H9 (cell line): ENCODE measurements at regions not wholly inside any gene's neighbourhood (a gene's known extent, or its start where the extent isn't known, plus 50 kb on each side); places are given as distances from the start of the nearest gene placed in this dataset.

Experiments
- DNase-seq: peaks from one replicate; pipeline ENCODE4 v3.0.0-alpha.2; 2017
- H2AFZ ChIP-seq: one replicate; pipeline ENCODE4 v1.6.1; 2013; ENCODE audit warnings: mild to moderate bottlenecking, low read length, control low read depth, moderate library complexity
- H2AK5ac ChIP-seq: 2 replicates; pipeline ENCODE4 v1.6.1; 2013; ENCODE audit warnings: low read length, control low read depth, mixed read lengths; ENCODE audit not compliant: insufficient read length
- H2BK120ac ChIP-seq: one replicate; pipeline ENCODE4 v1.6.1; 2013; ENCODE audit warnings: low read depth, mild to moderate bottlenecking, low read length, control low read depth, inconsistent platforms; ENCODE audit not compliant: poor library complexity, severe bottlenecking
- H2BK12ac ChIP-seq: 2 replicates; pipeline ENCODE4 v1.6.1; 2013; ENCODE audit warnings: low read length, control low read depth, mixed read lengths, low read depth; ENCODE audit not compliant: insufficient read length
- H2BK15ac ChIP-seq: 2 replicates; pipeline ENCODE4 v1.6.1; 2013; ENCODE audit warnings: low read depth, low read length, control low read depth
- H2BK20ac ChIP-seq: one replicate; pipeline ENCODE4 v1.6.1; 2013; ENCODE audit warnings: low read depth, mild to moderate bottlenecking, low read length, control low read depth, inconsistent platforms; ENCODE audit not compliant: poor library complexity, severe bottlenecking
- H2BK5ac ChIP-seq: 2 replicates; pipeline ENCODE4 v1.6.1; 2013; ENCODE audit warnings: low read length, control low read depth, mixed read lengths; ENCODE audit not compliant: insufficient read length
- H3K14ac ChIP-seq: 2 replicates; pipeline ENCODE4 v1.6.1; 2013; ENCODE audit warnings: low read length, control low read depth; ENCODE audit not compliant: insufficient read depth
- H3K18ac ChIP-seq: 2 replicates; pipeline ENCODE4 v1.6.1; 2013; ENCODE audit warnings: low read depth, mild to moderate bottlenecking, mixed read lengths, low read length, control low read depth; ENCODE audit not compliant: insufficient read length
- H3K23ac ChIP-seq: 2 replicates; pipeline ENCODE4 v1.6.1; 2013; ENCODE audit warnings: low read length, control low read depth, mixed read lengths, low read depth; ENCODE audit not compliant: insufficient read length
- H3K23me2 ChIP-seq: 2 replicates; pipeline ENCODE4 v1.6.1; 2013; ENCODE audit warnings: low read depth, mild to moderate bottlenecking, mixed read lengths, low read length, control low read depth; ENCODE audit not compliant: insufficient read length, poor library complexity, severe bottlenecking
- H3K27ac ChIP-seq: 2 replicates; pipeline ENCODE4 v1.5.1; 2013; ENCODE audit warnings: low read length, control low read depth, mixed read lengths, low read depth; ENCODE audit not compliant: insufficient read length
- H3K27me3 ChIP-seq: 2 replicates; pipeline ENCODE4 v1.6.1; 2013; ENCODE audit warnings: low read length, control low read depth, inconsistent platforms; ENCODE audit not compliant: insufficient read depth
- H3K4ac ChIP-seq: 2 replicates; pipeline ENCODE4 v1.6.1; 2013; ENCODE audit warnings: low read depth, mild to moderate bottlenecking, control low read depth, inconsistent platforms, low read length, moderate library complexity
- H3K4me1 ChIP-seq: 2 replicates; pipeline ENCODE4 v1.6.1; 2013; ENCODE audit warnings: low read length, control low read depth, inconsistent platforms; ENCODE audit not compliant: insufficient read depth
- H3K4me2 ChIP-seq: 2 replicates; pipeline ENCODE4 v1.6.1; 2013; ENCODE audit warnings: low read length, control low read depth, mixed read lengths; ENCODE audit not compliant: insufficient read length, insufficient read depth
- H3K56ac ChIP-seq: 2 replicates; pipeline ENCODE4 v1.6.1; 2013; ENCODE audit warnings: low read depth, mild to moderate bottlenecking, mixed read lengths, low read length, control low read depth; ENCODE audit not compliant: insufficient read length
- H3K79me1 ChIP-seq: 2 replicates; pipeline ENCODE4 v1.6.1; 2013; ENCODE audit warnings: low read depth, mild to moderate bottlenecking, moderate library complexity, low read length, control low read depth, inconsistent platforms; ENCODE audit not compliant: insufficient read depth, poor library complexity, severe bottlenecking
- H3K79me2 ChIP-seq: 2 replicates; pipeline ENCODE4 v1.6.1; 2013; ENCODE audit warnings: low read length, control low read depth, inconsistent platforms; ENCODE audit not compliant: insufficient read depth
- H3K9ac ChIP-seq: 2 replicates; pipeline ENCODE4 v1.6.1; 2013; ENCODE audit warnings: low read length, control low read depth, mixed read lengths; ENCODE audit not compliant: insufficient read length; ENCODE audit errors: extremely low read depth
- H3K9me3 ChIP-seq: one replicate; pipeline ENCODE4 v1.6.1; 2013; ENCODE audit warnings: low read depth, low read length, inconsistent platforms; ENCODE audit not compliant: control insufficient read depth
- H3T11ph ChIP-seq: one replicate; pipeline ENCODE4 v1.6.1; 2013; ENCODE audit warnings: mild to moderate bottlenecking, low read length, control low read depth, inconsistent platforms
- H4K20me1 ChIP-seq: one replicate; pipeline ENCODE4 v1.6.1; 2013; ENCODE audit not compliant: control insufficient read depth, insufficient read length, insufficient read depth
- H4K5ac ChIP-seq: 2 replicates; pipeline ENCODE4 v1.6.1; 2013; ENCODE audit warnings: low read depth, mild to moderate bottlenecking, mixed read lengths, low read length, control low read depth; ENCODE audit not compliant: insufficient read length
- H4K8ac ChIP-seq: replicated peaks from 2 replicates; pipeline ENCODE4 v1.6.1; 2013; ENCODE audit warnings: low read length, control low read depth, mixed read lengths, low read depth; ENCODE audit not compliant: insufficient read length
- H4K91ac ChIP-seq: 2 replicates; pipeline ENCODE4 v1.6.1; 2013; ENCODE audit warnings: low read depth, mild to moderate bottlenecking, moderate library complexity, mixed read lengths, low read length, control low read depth; ENCODE audit not compliant: insufficient read length
- H3K27ac Mint-ChIP-seq, 3 experiments: 2 replicates in 2 of 3; 3 replicates in 1 of 3; pipeline ENCODE4 v1.8.0; 2020 to 2021; ENCODE audit warnings: mixed read lengths in 3 of 3, mild to moderate bottlenecking in 1 of 3, moderate library complexity in 1 of 3
- H3K27me3 Mint-ChIP-seq: 2 replicates; pipeline ENCODE4 v1.8.0; 2021; ENCODE audit warnings: low read depth, mild to moderate bottlenecking, moderate library complexity, mixed read lengths
- H3K36me3 Mint-ChIP-seq, 3 experiments: 2 replicates in 2 of 3; 3 replicates in 1 of 3; pipeline ENCODE4 v1.8.0; 2020 to 2021; ENCODE audit warnings: low read depth in 3 of 3, mixed read lengths in 3 of 3; ENCODE audit not compliant: insufficient read depth in 1 of 3
- H3K4me1 Mint-ChIP-seq, 2 experiments: 2 replicates each; pipeline ENCODE4 v1.8.0; 2020; ENCODE audit warnings: mixed read lengths in 2 of 2
- H3K4me3 Mint-ChIP-seq, 2 experiments: 2 replicates in 1 of 2; 3 replicates in 1 of 2; pipeline ENCODE4 v1.8.0; 2020 to 2021; ENCODE audit warnings: mild to moderate bottlenecking in 2 of 2, mixed read lengths in 2 of 2, moderate library complexity in 1 of 2
- H3K9me3 Mint-ChIP-seq, 2 experiments: 2 replicates in 1 of 2; 3 replicates in 1 of 2; pipeline ENCODE4 v1.8.0; 2020; ENCODE audit warnings: mild to moderate bottlenecking in 2 of 2, mixed read lengths in 2 of 2, moderate library complexity in 1 of 2
- WGBS: extraction: QIAGEN DNeasy Blood & Tissue Kit; methylation state at CpG from one replicate; pipeline ENCODE4 v1.1.7; 2013; ENCODE audit warnings: missing lambda C conversion rate, low lambda C conversion rate, mixed read lengths; ENCODE audit not compliant: insufficient read length; ENCODE audit errors: extremely low coverage; 5-methylcytosine and 5-hydroxymethylcytosine counted together
- TF ChIP-seq, protein P1 (sequence below): fragments of 200-600 bp; sonication (generic); conservative IDR thresholded peaks from 3 replicates; pipeline ENCODE4 v1.8.0; 2021; ENCODE audit warnings: antibody characterized with exemption, mild to moderate bottlenecking

DNA sequence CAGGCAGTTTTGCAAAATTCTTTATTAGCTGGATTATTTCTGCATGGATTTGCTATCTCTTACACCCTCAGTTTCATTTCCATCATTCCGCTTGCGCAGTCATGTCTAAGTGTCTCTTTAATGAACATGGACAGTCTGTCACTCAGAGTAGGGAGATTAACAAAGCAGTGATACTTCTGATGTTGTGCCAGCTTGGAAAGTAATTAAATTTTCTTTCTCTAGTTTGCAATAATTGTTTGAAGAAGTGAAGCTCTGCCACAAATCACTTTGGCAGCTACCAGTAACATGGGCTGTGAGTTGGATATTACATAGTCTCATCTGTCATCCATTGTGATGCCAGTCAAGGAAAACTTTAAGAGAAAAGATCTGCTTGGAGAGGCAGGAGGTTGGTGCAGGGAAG lies 324.8 kb upstream of the NWD2 start:
- Histone ChIP-seq H3K4me1 (no peaks in the 10 kb centered on the region; the same call in 1 of the 2 replicates), H3K9ac (no peak overlapping the region), H2BK20ac (no peak overlapping the region), H3K18ac (no peak overlapping the region), H4K8ac (no peak overlapping the region), H3K56ac (no peak overlapping the region), H3K14ac (no peak overlapping the region), H4K20me1 (no peaks in the 10 kb centered on the region), H3K27ac (no peak overlapping the region), H2AFZ (no peak overlapping the region), H3K23me2 (no peaks in the 10 kb centered on the region), H3K79me2 (no peaks in the 10 kb centered on the region), H3K9me3 (no peaks in the 10 kb centered on the region), H2AK5ac (no peak overlapping the region), H2BK12ac (no peak overlapping the region), H3K79me1 (no peaks in the 10 kb centered on the region), H2BK5ac (no peak overlapping the region), H3K4me2 (no peak overlapping the region), H4K5ac (no peak overlapping the region), H2BK120ac (no peak overlapping the region), H3T11ph (no peak overlapping the region), H3K4ac (no peak overlapping the region), H3K27me3 (no peaks in the 10 kb centered on the region), H4K91ac (no peak overlapping the region), H3K23ac (no peak overlapping the region), H2BK15ac (no peak overlapping the region)
- Mint-ChIP-seq H3K27me3 (no peaks in the 10 kb centered on the region), H3K4me3 (no peak overlapping the region), H3K27ac (no peak overlapping the region), H3K9me3 (no peaks in the 10 kb centered on the region), H3K4me1 (peaks cover 6 to 9% of the 10 kb centered on the region in 2 experiments; a peak in 3 of 4 replicates), H3K36me3 (no peaks in the 10 kb centered on the region)
- WGBS = no CpG with 5 or more reads among the region's 2 CpGs
- no peak for DNase-seq
- TF ChIP-seq, protein P1, sequence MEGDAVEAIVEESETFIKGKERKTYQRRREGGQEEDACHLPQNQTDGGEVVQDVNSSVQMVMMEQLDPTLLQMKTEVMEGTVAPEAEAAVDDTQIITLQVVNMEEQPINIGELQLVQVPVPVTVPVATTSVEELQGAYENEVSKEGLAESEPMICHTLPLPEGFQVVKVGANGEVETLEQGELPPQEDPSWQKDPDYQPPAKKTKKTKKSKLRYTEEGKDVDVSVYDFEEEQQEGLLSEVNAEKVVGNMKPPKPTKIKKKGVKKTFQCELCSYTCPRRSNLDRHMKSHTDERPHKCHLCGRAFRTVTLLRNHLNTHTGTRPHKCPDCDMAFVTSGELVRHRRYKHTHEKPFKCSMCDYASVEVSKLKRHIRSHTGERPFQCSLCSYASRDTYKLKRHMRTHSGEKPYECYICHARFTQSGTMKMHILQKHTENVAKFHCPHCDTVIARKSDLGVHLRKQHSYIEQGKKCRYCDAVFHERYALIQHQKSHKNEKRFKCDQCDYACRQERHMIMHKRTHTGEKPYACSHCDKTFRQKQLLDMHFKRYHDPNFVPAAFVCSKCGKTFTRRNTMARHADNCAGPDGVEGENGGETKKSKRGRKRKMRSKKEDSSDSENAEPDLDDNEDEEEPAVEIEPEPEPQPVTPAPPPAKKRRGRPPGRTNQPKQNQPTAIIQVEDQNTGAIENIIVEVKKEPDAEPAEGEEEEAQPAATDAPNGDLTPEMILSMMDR = no peak
